ENCODE measurements at regions not wholly inside any gene's neighbourhood (a gene's known extent, or its start where the extent isn't known, plus 50 kb on each side); places are given as distances from the start of the nearest gene placed in this dataset.

DNA sequence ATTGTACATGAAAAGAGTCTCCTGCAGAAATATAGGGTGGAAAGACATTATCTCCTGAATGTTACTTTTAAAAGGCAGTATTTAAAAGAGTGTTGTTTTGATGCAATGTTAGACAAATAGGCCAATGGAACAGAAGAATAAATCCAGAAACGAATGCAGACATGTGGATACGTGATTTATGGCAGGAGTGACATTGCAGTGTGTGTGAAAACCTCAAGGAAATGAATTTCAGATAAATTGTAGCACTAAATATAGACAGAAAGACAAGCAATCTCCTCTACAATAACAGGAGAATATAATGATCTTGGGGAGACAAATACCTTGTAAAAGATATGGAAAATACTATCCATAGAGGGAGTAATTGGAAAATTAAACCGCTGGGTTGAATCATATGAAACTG, 387.8 kb upstream of the CHRM3 start:
- Mint-ChIP-seq H3K36me3 (no peaks in the 10 kb centered on the region), H3K27ac (no peak overlapping the region; the same call in 1 of the 2 replicates), H3K9me3 (peaks cover 4% of the 10 kb centered on the region; the same call in 1 of the 2 replicates), H3K27me3 (ENCODE audit: low read depth) (no peaks in the 10 kb centered on the region), H3K4me1 (no peaks in the 10 kb centered on the region), H3K4me3 (no peak overlapping the region)
- TF ChIP-seq ATF1 (CRISPR knock-in tag; IDR thresholded peaks at IDR 0.05) (no peak), SP1 (CRISPR knock-in tag; conservative IDR thresholded peaks at IDR 0.05) (no peak), ARID4B (CRISPR knock-in tag; IDR thresholded peaks at IDR 0.05; ENCODE audit: borderline replicate concordance) (no peak), RORB (CRISPR knock-in tag; IDR thresholded peaks at IDR 0.05) (no peak), NR3C1 (CRISPR knock-in tag; conservative IDR thresholded peaks at IDR 0.05; ENCODE audit: low read depth) (no peak), USF1 (CRISPR knock-in tag; IDR thresholded peaks at IDR 0.05) (no peak), ZNF232 (CRISPR knock-in tag; IDR thresholded peaks at IDR 0.05) (no peak), ZSCAN18 (CRISPR knock-in tag; IDR thresholded peaks at IDR 0.05) (no peak), CTCF (IDR thresholded peaks at IDR 0.05) (no peak), CDX4 (CRISPR knock-in tag; IDR thresholded peaks at IDR 0.05; ENCODE audit: borderline replicate concordance) (no peak), IRF2 (CRISPR knock-in tag; IDR thresholded peaks at IDR 0.05; ENCODE audit: borderline replicate concordance, low read depth) (no peak), OVOL2 (CRISPR knock-in tag; IDR thresholded peaks at IDR 0.05; ENCODE audit: borderline replicate concordance) (no peak), GABPB1 (CRISPR knock-in tag; IDR thresholded peaks at IDR 0.05) (no peak)
- TF ChIP-seq, protein P1, sequence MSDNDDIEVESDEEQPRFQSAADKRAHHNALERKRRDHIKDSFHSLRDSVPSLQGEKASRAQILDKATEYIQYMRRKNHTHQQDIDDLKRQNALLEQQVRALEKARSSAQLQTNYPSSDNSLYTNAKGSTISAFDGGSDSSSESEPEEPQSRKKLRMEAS (CRISPR knock-in tag; IDR thresholded peaks at IDR 0.05), result no peak
- TF ChIP-seq, protein P2, sequence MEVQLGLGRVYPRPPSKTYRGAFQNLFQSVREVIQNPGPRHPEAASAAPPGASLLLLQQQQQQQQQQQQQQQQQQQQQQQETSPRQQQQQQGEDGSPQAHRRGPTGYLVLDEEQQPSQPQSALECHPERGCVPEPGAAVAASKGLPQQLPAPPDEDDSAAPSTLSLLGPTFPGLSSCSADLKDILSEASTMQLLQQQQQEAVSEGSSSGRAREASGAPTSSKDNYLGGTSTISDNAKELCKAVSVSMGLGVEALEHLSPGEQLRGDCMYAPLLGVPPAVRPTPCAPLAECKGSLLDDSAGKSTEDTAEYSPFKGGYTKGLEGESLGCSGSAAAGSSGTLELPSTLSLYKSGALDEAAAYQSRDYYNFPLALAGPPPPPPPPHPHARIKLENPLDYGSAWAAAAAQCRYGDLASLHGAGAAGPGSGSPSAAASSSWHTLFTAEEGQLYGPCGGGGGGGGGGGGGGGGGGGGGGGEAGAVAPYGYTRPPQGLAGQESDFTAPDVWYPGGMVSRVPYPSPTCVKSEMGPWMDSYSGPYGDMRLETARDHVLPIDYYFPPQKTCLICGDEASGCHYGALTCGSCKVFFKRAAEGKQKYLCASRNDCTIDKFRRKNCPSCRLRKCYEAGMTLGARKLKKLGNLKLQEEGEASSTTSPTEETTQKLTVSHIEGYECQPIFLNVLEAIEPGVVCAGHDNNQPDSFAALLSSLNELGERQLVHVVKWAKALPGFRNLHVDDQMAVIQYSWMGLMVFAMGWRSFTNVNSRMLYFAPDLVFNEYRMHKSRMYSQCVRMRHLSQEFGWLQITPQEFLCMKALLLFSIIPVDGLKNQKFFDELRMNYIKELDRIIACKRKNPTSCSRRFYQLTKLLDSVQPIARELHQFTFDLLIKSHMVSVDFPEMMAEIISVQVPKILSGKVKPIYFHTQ (CRISPR knock-in tag; IDR thresholded peaks at IDR 0.05), result no peak
- TF ChIP-seq, protein P3, sequence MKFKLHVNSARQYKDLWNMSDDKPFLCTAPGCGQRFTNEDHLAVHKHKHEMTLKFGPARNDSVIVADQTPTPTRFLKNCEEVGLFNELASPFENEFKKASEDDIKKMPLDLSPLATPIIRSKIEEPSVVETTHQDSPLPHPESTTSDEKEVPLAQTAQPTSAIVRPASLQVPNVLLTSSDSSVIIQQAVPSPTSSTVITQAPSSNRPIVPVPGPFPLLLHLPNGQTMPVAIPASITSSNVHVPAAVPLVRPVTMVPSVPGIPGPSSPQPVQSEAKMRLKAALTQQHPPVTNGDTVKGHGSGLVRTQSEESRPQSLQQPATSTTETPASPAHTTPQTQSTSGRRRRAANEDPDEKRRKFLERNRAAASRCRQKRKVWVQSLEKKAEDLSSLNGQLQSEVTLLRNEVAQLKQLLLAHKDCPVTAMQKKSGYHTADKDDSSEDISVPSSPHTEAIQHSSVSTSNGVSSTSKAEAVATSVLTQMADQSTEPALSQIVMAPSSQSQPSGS (CRISPR knock-in tag; IDR thresholded peaks at IDR 0.05; ENCODE audit: borderline replicate concordance, low read depth), result no peak
- ATAC-seq (no peak), DNase-seq (ENCODE audit: low spot score) (no peak)
- POLR2A ChIA-PET, result no interaction called here
- CTCF ChIA-PET, result no interaction called here
